Suprapubic skin (tissue), 4 donors: ENCODE measurements at regions not wholly inside any gene's neighbourhood (a gene's known extent, or its start where the extent isn't known, plus 50 kb on each side); places are given as distances from the start of the nearest gene placed in this dataset.

Experiments used
- DNase-seq, 2 donors: peaks; one replicate each; pipeline ENCODE4 v3.0.0-alpha.2; 2019; ENCODE audit warnings: low spot score in 2 of 2
- H3K27ac ChIP-seq: fragments of 200-600 bp; sonication (generic); one replicate; pipeline ENCODE4 v1.5.1; 2019
- H3K27me3 ChIP-seq: fragments of 200-600 bp; sonication (generic); one replicate; pipeline ENCODE4 v1.5.1; 2019
- H3K36me3 ChIP-seq: fragments of 200-600 bp; sonication (generic); one replicate; pipeline ENCODE4 v1.5.1; 2019
- H3K4me1 ChIP-seq: fragments of 200-600 bp; sonication (generic); one replicate; pipeline ENCODE4 v1.5.1; 2019
- H3K4me3 ChIP-seq: fragments of 200-600 bp; sonication (generic); one replicate; pipeline ENCODE4 v1.5.1; 2019; ENCODE audit warnings: mild to moderate bottlenecking
- H3K9me3 ChIP-seq: fragments of 200-600 bp; sonication (generic); one replicate; pipeline ENCODE4 v1.5.1; 2019
- CTCF ChIP-seq, 2 donors: fragments of 200-600 bp in 1 of 2; fragments of 450-650 bp in 1 of 2; sonication (generic) in 1 of 2; IDR thresholded peaks; one replicate each; pipeline ENCODE4 v1.5.1; 2016 to 2019; ENCODE audit warnings: antibody characterized with exemption in 2 of 2, mild to moderate bottlenecking in 1 of 2, moderate library complexity in 1 of 2
- EP300 ChIP-seq: sonication (generic); formaldehyde crosslinking; IDR thresholded peaks from one replicate; pipeline ENCODE4 v1.6.1; 2017; ENCODE audit warnings: antibody characterized with exemption
- POLR2A ChIP-seq, 2 donors: fragments of 450-650 bp; IDR thresholded peaks; one replicate each; pipeline ENCODE4 v1.6.1; 2017; ENCODE audit warnings: antibody characterized with exemption in 2 of 2, mild to moderate bottlenecking in 2 of 2, moderate library complexity in 2 of 2
- POLR2AphosphoS5 ChIP-seq, 3 donors: sonication (generic); formaldehyde crosslinking; IDR thresholded peaks; one replicate each; pipeline ENCODE4 v1.6.1; 2017; ENCODE audit warnings: antibody characterized with exemption in 3 of 3
- WGBS: methylation state at CpG from one replicate; pipeline ENCODE4 v1.1.5; 2018; 5-methylcytosine and 5-hydroxymethylcytosine counted together

GRCh38 chrX:110491846-110492620 lies 133.4 kb downstream of the RTL9 start:
- H3K27me3 ChIP-seq: no peaks in the 10 kb centered on the region

GRCh38 chrX:110504947-110505346 lies 146.3 kb downstream of the RTL9 start:
- no peaks in the 10 kb centered on the region for H3K36me3 ChIP-seq
- WGBS: 73% methylated on average over 6 of the region's 6 CpGs
- H3K27me3 ChIP-seq: no peaks in the 10 kb centered on the region
- H3K27ac ChIP-seq: no peak overlapping the region
- H3K4me3 ChIP-seq: no peak overlapping the region
- no peaks in the 10 kb centered on the region for H3K4me1 ChIP-seq
- no peak for DNase-seq
- no peaks in the 10 kb centered on the region for H3K9me3 ChIP-seq
- TF ChIP-seq POLR2AphosphoS5 (IDR thresholded peaks at IDR 0.05) (no peak), EP300 (no peak), POLR2A (IDR thresholded peaks at IDR 0.05) (no peak), CTCF (IDR thresholded peaks at IDR 0.05) (no peak)

More at GRCh38 chrX:110491846-110492620, 133.4 kb downstream of the RTL9 start:
- no peak for TF ChIP-seq EP300
- TF ChIP-seq CTCF (IDR thresholded peaks at IDR 0.05): no peak
- TF ChIP-seq POLR2A (IDR thresholded peaks at IDR 0.05): no peak
- no peak for TF ChIP-seq POLR2AphosphoS5 (IDR thresholded peaks at IDR 0.05)
- H3K36me3 ChIP-seq: no peaks in the 10 kb centered on the region
- no peak overlapping the region for H3K4me3 ChIP-seq
- H3K4me1 ChIP-seq: no peaks in the 10 kb centered on the region
- no peak overlapping the region for H3K27ac ChIP-seq
- DNase-seq: no peak
- H3K9me3 ChIP-seq: no peaks in the 10 kb centered on the region
- WGBS: 77% methylated on average over 8 of the region's 8 CpGs

DNA sequence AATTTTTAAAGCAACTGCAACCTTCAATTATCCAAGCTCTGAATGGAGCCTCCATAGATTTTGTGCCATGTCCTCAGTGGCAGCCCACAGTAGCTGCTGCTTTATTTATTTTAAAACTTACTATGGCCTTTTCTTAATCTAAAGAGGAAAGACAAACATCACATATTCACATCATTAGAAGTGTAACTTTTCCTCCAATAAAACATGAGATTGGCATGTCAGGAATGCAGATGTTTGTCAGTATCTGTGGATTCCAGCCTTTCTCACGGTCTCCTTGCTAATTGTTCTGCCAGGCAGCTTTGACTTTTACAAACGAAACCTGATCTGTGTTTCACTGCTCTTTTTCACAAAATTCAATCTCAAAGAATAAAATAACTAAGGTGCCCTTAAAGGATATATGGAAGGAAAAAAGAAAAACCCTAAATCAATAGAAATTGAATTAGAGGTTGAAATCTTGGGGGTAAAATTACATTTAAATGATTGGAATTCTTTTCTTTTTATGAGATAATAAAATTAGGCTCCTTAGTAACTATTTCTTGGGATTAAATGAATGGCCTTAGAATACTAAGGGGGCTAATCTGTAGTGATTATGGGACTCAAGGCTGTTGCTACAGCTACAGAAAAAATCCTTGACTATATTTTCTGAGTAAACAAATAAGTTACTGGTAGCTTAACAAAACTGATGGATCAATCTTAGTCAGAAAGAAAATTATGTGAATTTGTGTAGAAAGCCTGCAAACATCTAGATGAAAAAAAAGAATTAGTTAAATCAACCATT lies 151.3 kb downstream of the RTL9 start:
- no peak for DNase-seq
- no peak overlapping the region for H3K4me3 ChIP-seq
- no peaks in the 10 kb centered on the region for H3K36me3 ChIP-seq
- WGBS: 36% methylated on average over 2 of the region's 2 CpGs
- H3K27me3 ChIP-seq: no peaks in the 10 kb centered on the region
- TF ChIP-seq POLR2A (IDR thresholded peaks at IDR 0.05): no peak
- no peak for TF ChIP-seq EP300
- H3K9me3 ChIP-seq: no peaks in the 10 kb centered on the region
- no peak overlapping the region for H3K27ac ChIP-seq
- no peaks in the 10 kb centered on the region for H3K4me1 ChIP-seq

- TF ChIP-seq EP300: no peak
- TF ChIP-seq POLR2AphosphoS5 (IDR thresholded peaks at IDR 0.05): no peak
- TF ChIP-seq POLR2A (IDR thresholded peaks at IDR 0.05): no peak
- no peak for TF ChIP-seq CTCF (IDR thresholded peaks at IDR 0.05)
- 67% methylated on average over 2 of the region's 2 CpGs for WGBS
- Histone ChIP-seq H3K36me3 (no peaks in the 10 kb centered on the region), H3K9me3 (no peaks in the 10 kb centered on the region), H3K4me3 (no peak overlapping the region), H3K4me1 (no peaks in the 10 kb centered on the region), H3K27me3 (no peaks in the 10 kb centered on the region), H3K27ac (no peak overlapping the region)
- no peak for DNase-seq
Observed at GRCh38 chrX:110511238-110511637, 152.6 kb downstream of the RTL9 start.

- TF ChIP-seq POLR2AphosphoS5 (IDR thresholded peaks at IDR 0.05): no peak
- no peak for TF ChIP-seq CTCF (IDR thresholded peaks at IDR 0.05)
- no peak for TF ChIP-seq POLR2A (IDR thresholded peaks at IDR 0.05)
- no peak for TF ChIP-seq EP300
- Histone ChIP-seq H3K36me3 (no peaks in the 10 kb centered on the region), H3K27ac (no peak overlapping the region), H3K4me3 (no peak overlapping the region), H3K4me1 (no peaks in the 10 kb centered on the region), H3K9me3 (no peaks in the 10 kb centered on the region), H3K27me3 (no peaks in the 10 kb centered on the region)
- WGBS: 74% methylated on average over 1 of the region's 1 CpG
- no peak for DNase-seq
Observed at GRCh38 chrX:110512341-110512740, 153.7 kb downstream of the RTL9 start.
